ENCODE measurements at regions not wholly inside any gene's neighbourhood (a gene's known extent, or its start where the extent isn't known, plus 50 kb on each side); places are given as distances from the start of the nearest gene placed in this dataset.

- H3K79me2 ChIP-seq (ENCODE audit: control insufficient read depth, insufficient read depth, low read length): no peaks in the 10 kb centered on the region
- TF ChIP-seq XRCC3 (IDR thresholded peaks at IDR 0.05) (no peak), CBX8 (IDR thresholded peaks at IDR 0.05; ENCODE audit: borderline replicate concordance, extremely low read depth, low read depth, low read length, poor library complexity, severe bottlenecking) (no peak), CTCF (IDR thresholded peaks at IDR 0.05 in 2 of 3, conservative IDR thresholded peaks at IDR 0.05 in 1 of 3; ENCODE audit: insufficient read depth in 2 of 3, low read depth in 1 of 3, low read length in 3 of 3) (no peak), STAG1 (CRISPR knock-in tag; IDR thresholded peaks at IDR 0.05; ENCODE audit: borderline replicate concordance) (no peak), BCL6 (CRISPR knock-in tag; IDR thresholded peaks at IDR 0.05) (no peak), HDGF (IDR thresholded peaks at IDR 0.05) (no peak), ETS1 (conservative IDR thresholded peaks at IDR 0.05; ENCODE audit: control insufficient read depth, low read depth, low read length) (no peak), ZNF280A (IDR thresholded peaks at IDR 0.05; ENCODE audit: low read depth, partially characterized antibody) (no peak), PTRF (tag; IDR thresholded peaks at IDR 0.05) (no peak), FOXA3 (CRISPR knock-in tag; conservative IDR thresholded peaks at IDR 0.05 in 1 of 2, IDR thresholded peaks at IDR 0.05 in 1 of 2) (no peak), ZNF239 (CRISPR knock-in tag; IDR thresholded peaks at IDR 0.05) (no peak), ZFPM2 (CRISPR knock-in tag; IDR thresholded peaks at IDR 0.05) (no peak), CEBPZ (IDR thresholded peaks at IDR 0.05; ENCODE audit: borderline replicate concordance, low read depth, low read length) (no peak)
These were observed 150.6 kb upstream of the KCTD3 start for GRCh38 chr1:215416497-215416896.

More at GRCh38 chr1:215416497-215416896, 150.6 kb upstream of the KCTD3 start:
- Histone ChIP-seq H3K9me1 (ENCODE audit: control insufficient read depth, insufficient read depth, low read length) (no peaks in the 10 kb centered on the region), H4K20me1 (replicated peaks; ENCODE audit: control insufficient read depth, insufficient read depth, low read length) (no peaks in the 10 kb centered on the region), H3K27ac (ENCODE audit: extremely low read depth, low read depth, low read length) (no peak overlapping the region), H3K4me1 (replicated peaks in 1 of 2; ENCODE audit: control insufficient read depth in 2 of 2, insufficient read depth in 2 of 2, low read length in 2 of 2) (no peaks in the 10 kb centered on the region), H3K27me3 (ENCODE audit: control insufficient read depth in 2 of 2, insufficient read depth in 2 of 2, low read length in 2 of 2) (no peaks in the 10 kb centered on the region), H3K4me2 (ENCODE audit: insufficient read depth, low read length) (no peak overlapping the region), H3K9me3 (replicated peaks; ENCODE audit: control insufficient read depth, insufficient read depth, low read depth, low read length) (no peaks in the 10 kb centered on the region; the same call in 1 of the 2 replicates), H3K36me3 (ENCODE audit: control insufficient read depth, insufficient read depth, low read length) (no peaks in the 10 kb centered on the region), H3K4me3 (no peak overlapping the region), H3K9ac (ENCODE audit: insufficient read depth in 1 of 2, low read depth in 2 of 2, low read length in 2 of 2) (no peak overlapping the region), H2AFZ (ENCODE audit: low read depth, low read length) (no peak overlapping the region)
- no peak for ATAC-seq
- POLR2A ChIA-PET: no interaction called here
- DNase-seq (ENCODE audit: extremely low read depth in 1 of 4, low spot score in 3 of 4): no peak
- CTCF ChIA-PET (ENCODE audit: low intra/inter-chr PET ratio): no interaction called here
- FAIRE-seq: no peak
- in situ Hi-C loops (cut with MboI): no loop called here
- 0% methylated on average over 2 of the region's 2 CpGs for WGBS (ENCODE audit: insufficient coverage, low coverage, missing lambda C conversion rate)
- intact Hi-C loops (cut with micrococcal nuclease): no loop called here
- BruUV-seq (replicated peaks): no TSS peak
